CD14-positive monocyte (primary cell): ENCODE measurements at regions not wholly inside any gene's neighbourhood (a gene's known extent, or its start where the extent isn't known, plus 50 kb on each side); places are given as distances from the start of the nearest gene placed in this dataset.

Source experiments
- DNase-seq, 3 donors: peaks; one replicate each; pipeline ENCODE4 v3.0.0-alpha.2; 2011 to 2022
- H2AFZ ChIP-seq: 2 replicates; pipeline ENCODE4 v1.6.0; 2012; ENCODE audit warnings: mild to moderate bottlenecking, low read depth, low read length, inconsistent platforms; ENCODE audit not compliant: insufficient read depth, poor library complexity, severe bottlenecking
- H3K27ac ChIP-seq, 2 donors: 1 replicate in 1 of 2; 2 replicates in 1 of 2; pipeline ENCODE4 v1.5.1; 2012 to 2013; ENCODE audit warnings: low read length in 2 of 2, control low read depth in 1 of 2, inconsistent platforms in 1 of 2, low read depth in 1 of 2, mild to moderate bottlenecking in 1 of 2
- H3K27me3 ChIP-seq, 2 donors: one replicate each; pipeline versions ENCODE4 v1.6.0 to v1.6.1; 2011 to 2013; ENCODE audit warnings: low read length in 2 of 2; ENCODE audit not compliant: control insufficient read depth in 2 of 2, insufficient read depth in 2 of 2
- H3K36me3 ChIP-seq, 2 donors: replicated peaks in 1 of 2; 1 replicate in 1 of 2; 2 replicates in 1 of 2; pipeline versions ENCODE4 v1.5.1 to v1.6.1; 2012 to 2013; ENCODE audit warnings: low read length in 2 of 2, control low read depth in 1 of 2, inconsistent platforms in 1 of 2, mild to moderate bottlenecking in 1 of 2; ENCODE audit not compliant: insufficient read depth in 2 of 2, control insufficient read depth in 1 of 2
- H3K4me1 ChIP-seq, 2 donors: 1 replicate in 1 of 2; 2 replicates in 1 of 2; pipeline versions ENCODE4 v1.5.1 to v1.6.1; 2012 to 2013; ENCODE audit warnings: low read length in 2 of 2, control low read depth in 1 of 2, inconsistent platforms in 1 of 2, mild to moderate bottlenecking in 1 of 2, moderate library complexity in 1 of 2; ENCODE audit not compliant: insufficient read depth in 2 of 2, control insufficient read depth in 1 of 2
- H3K4me2 ChIP-seq: replicated peaks from 2 replicates; pipeline ENCODE3; 2012; ENCODE audit warnings: low read length, moderate library complexity, mild to moderate bottlenecking; ENCODE audit not compliant: poor library complexity, severe bottlenecking; ENCODE audit errors: extremely low read depth
- H3K4me3 ChIP-seq, 3 experiments: fragments of 200-600 bp in 1 of 3; sonication (generic) in 1 of 3; replicated peaks in 1 of 3; 1 replicate in 2 of 3; 2 replicates in 1 of 3; pipeline ENCODE4 v1.5.1; 2011 to 2013; ENCODE audit warnings: low read length in 3 of 3, mild to moderate bottlenecking in 3 of 3, control low read depth in 2 of 3, low read depth in 2 of 3, inconsistent platforms in 1 of 3, moderate library complexity in 1 of 3
- H3K79me2 ChIP-seq: 2 replicates; pipeline ENCODE4 v1.6.0; 2012; ENCODE audit warnings: mild to moderate bottlenecking, control low read depth, inconsistent platforms, low read length, moderate library complexity; ENCODE audit not compliant: insufficient read depth
- H3K9ac ChIP-seq: 2 replicates; pipeline ENCODE4 v1.6.0; 2017; ENCODE audit warnings: low read length, mild to moderate bottlenecking; ENCODE audit not compliant: insufficient read depth, poor library complexity, severe bottlenecking
- H3K9me3 ChIP-seq, 2 donors: replicated peaks in 1 of 2; 1 replicate in 1 of 2; 2 replicates in 1 of 2; pipeline versions ENCODE4 v1.5.1 to v1.6.1; 2012 to 2013; ENCODE audit warnings: low read length in 2 of 2, control low read depth in 1 of 2; ENCODE audit not compliant: control insufficient read depth in 1 of 2, insufficient read depth in 1 of 2
- H4K20me1 ChIP-seq: 2 replicates; pipeline ENCODE4 v1.6.0; 2012; ENCODE audit warnings: mild to moderate bottlenecking, low read length, control low read depth, moderate library complexity; ENCODE audit not compliant: insufficient read depth
- H3K27ac Mint-ChIP-seq, 7 donors: one replicate each; pipeline ENCODE4 v1.8.0; 2020; ENCODE audit warnings: mild to moderate bottlenecking in 7 of 7, mixed read lengths in 7 of 7, moderate library complexity in 6 of 7, inconsistent platforms in 2 of 7
- H3K27me3 Mint-ChIP-seq, 3 donors: one replicate each; pipeline ENCODE4 v1.8.0; 2021 to 2022; ENCODE audit warnings: low read depth in 3 of 3, mild to moderate bottlenecking in 3 of 3, mixed read lengths in 3 of 3, moderate library complexity in 3 of 3, inconsistent platforms in 1 of 3
- H3K36me3 Mint-ChIP-seq, 2 donors: one replicate each; pipeline ENCODE4 v1.8.0; 2020; ENCODE audit warnings: mixed read lengths in 2 of 2, inconsistent platforms in 1 of 2, mild to moderate bottlenecking in 1 of 2
- H3K4me1 Mint-ChIP-seq: one replicate; pipeline ENCODE4 v1.8.0; 2020; ENCODE audit warnings: mild to moderate bottlenecking, mixed read lengths
- H3K4me3 Mint-ChIP-seq, 2 donors: one replicate each; pipeline ENCODE4 v1.8.0; 2020; ENCODE audit warnings: mild to moderate bottlenecking in 2 of 2, mixed read lengths in 2 of 2, moderate library complexity in 1 of 2
- H3K9me3 Mint-ChIP-seq, 7 donors: one replicate each; pipeline ENCODE4 v1.8.0; 2020 to 2022; ENCODE audit warnings: mixed read lengths in 7 of 7, mild to moderate bottlenecking in 6 of 7, moderate library complexity in 6 of 7, inconsistent platforms in 2 of 7
- CTCF ChIP-seq: fragments of 200-600 bp; IDR thresholded peaks from one replicate; pipeline ENCODE4 v1.8.0; 2022; ENCODE audit warnings: antibody characterized with exemption, mild to moderate bottlenecking
- WGBS: methylation state at CpG from one replicate; pipeline ENCODE4 v1.1.5; 2013; ENCODE audit warnings: missing lambda C conversion rate; ENCODE audit not compliant: insufficient coverage; 5-methylcytosine and 5-hydroxymethylcytosine counted together
- intact Hi-C, 2 donors: fragments of 100-400 bp; cut with micrococcal nuclease; formaldehyde crosslinking; loops; one replicate each; pipeline versions ENCODE4 v1.15.0 to v1.15.1; 2023

GRCh38 chr20:22701679-22702308 lies 117.4 kb upstream of the FOXA2 start:
- intact Hi-C loops = no loop called here
- 82% methylated on average over 1 of the region's 1 CpG for WGBS
- no peak overlapping the region for H3K9ac ChIP-seq

DNA sequence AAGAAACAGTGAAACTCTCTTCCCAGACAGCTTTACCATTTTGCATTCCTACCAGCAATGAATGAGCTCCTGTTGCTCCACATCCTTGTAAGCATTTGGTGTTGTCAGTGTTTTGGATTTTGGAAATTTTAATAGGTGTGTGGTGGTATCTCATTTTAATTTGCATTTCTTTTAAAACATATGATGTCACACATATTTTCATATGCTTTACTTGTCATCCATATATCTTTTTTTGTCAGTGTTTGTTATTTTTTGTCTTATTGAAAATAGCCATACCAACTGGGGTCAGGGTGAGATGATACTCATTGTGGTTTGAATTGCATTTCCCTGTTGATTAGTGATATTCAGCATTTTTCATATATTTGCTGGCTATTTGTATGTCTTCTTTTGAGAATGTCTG lies 119.5 kb upstream of the FOXA2 start:
- Histone ChIP-seq H3K27me3 (no peaks in the 10 kb centered on the region), H3K79me2 (no peaks in the 10 kb centered on the region), H3K9ac (no peak overlapping the region), H2AFZ (no peak overlapping the region), H3K4me2 (no peak overlapping the region), H3K4me3 (no peak overlapping the region), H4K20me1 (no peaks in the 10 kb centered on the region), H3K9me3 (no peaks in the 10 kb centered on the region), H3K27ac (no peak overlapping the region), H3K36me3 (no peaks in the 10 kb centered on the region), H3K4me1 (no peaks in the 10 kb centered on the region)
- H3K4me1 Mint-ChIP-seq = no peaks in the 10 kb centered on the region
- intact Hi-C loops = no loop called here
- no peak for DNase-seq
- no peak overlapping the region for H3K27ac Mint-ChIP-seq
- no peak for TF ChIP-seq CTCF
- H3K27me3 Mint-ChIP-seq = peaks cover 3 to 5% (median 3%) of the 10 kb centered on the region in 3 donors
- H3K36me3 Mint-ChIP-seq = no peaks in the 10 kb centered on the region
- H3K9me3 Mint-ChIP-seq = peaks cover 0 to 7% (median 3%) of the 10 kb centered on the region in 7 donors
- H3K4me3 Mint-ChIP-seq = no peak overlapping the region

More at GRCh38 chr20:22701679-22702308, 117.4 kb upstream of the FOXA2 start:
- Mint-ChIP-seq H3K27me3 (peaks cover 1 to 3% (median 2%) of the 10 kb centered on the region in 3 donors), H3K36me3 (no peaks in the 10 kb centered on the region), H3K4me3 (no peak overlapping the region), H3K27ac (no peak overlapping the region), H3K9me3 (peaks cover 0 to 7% (median 2%) of the 10 kb centered on the region in 7 donors), H3K4me1 (no peaks in the 10 kb centered on the region)
- H3K27ac ChIP-seq = no peak overlapping the region
- H3K4me3 ChIP-seq = no peak overlapping the region
- H3K27me3 ChIP-seq = no peaks in the 10 kb centered on the region
- no peak overlapping the region for H2AFZ ChIP-seq
- no peaks in the 10 kb centered on the region for H4K20me1 ChIP-seq
- TF ChIP-seq CTCF = no peak
- no peaks in the 10 kb centered on the region for H3K36me3 ChIP-seq
- H3K4me2 ChIP-seq = no peak overlapping the region
- no peaks in the 10 kb centered on the region for H3K9me3 ChIP-seq
- no peaks in the 10 kb centered on the region for H3K4me1 ChIP-seq
- no peak for DNase-seq
- no peaks in the 10 kb centered on the region for H3K79me2 ChIP-seq
